ENCODE measurements at regions not wholly inside any gene's neighbourhood (a gene's known extent, or its start where the extent isn't known, plus 50 kb on each side); places are given as distances from the start of the nearest gene placed in this dataset.

DNA sequence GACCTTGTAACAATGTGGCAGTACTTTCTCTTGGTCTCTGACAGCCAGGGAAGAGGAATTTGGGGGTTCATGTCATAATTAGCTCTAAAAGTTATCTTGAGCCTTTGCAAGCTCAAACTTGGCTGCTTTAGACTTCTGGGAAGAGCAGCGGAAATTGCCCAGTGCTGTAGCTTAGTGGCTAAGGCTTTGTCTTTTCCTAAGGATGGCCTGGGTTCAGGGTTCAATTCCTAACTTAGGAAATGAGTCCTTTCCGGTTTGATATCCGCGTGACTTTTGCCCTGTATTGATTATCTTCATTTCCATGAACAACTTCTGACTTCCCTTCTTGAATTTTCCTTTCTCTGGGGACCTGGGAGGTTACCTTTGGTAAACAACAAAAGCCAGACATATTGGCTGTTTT, 961.0 kb downstream of the CNTNAP5 start:
- TF ChIP-seq, protein P1, sequence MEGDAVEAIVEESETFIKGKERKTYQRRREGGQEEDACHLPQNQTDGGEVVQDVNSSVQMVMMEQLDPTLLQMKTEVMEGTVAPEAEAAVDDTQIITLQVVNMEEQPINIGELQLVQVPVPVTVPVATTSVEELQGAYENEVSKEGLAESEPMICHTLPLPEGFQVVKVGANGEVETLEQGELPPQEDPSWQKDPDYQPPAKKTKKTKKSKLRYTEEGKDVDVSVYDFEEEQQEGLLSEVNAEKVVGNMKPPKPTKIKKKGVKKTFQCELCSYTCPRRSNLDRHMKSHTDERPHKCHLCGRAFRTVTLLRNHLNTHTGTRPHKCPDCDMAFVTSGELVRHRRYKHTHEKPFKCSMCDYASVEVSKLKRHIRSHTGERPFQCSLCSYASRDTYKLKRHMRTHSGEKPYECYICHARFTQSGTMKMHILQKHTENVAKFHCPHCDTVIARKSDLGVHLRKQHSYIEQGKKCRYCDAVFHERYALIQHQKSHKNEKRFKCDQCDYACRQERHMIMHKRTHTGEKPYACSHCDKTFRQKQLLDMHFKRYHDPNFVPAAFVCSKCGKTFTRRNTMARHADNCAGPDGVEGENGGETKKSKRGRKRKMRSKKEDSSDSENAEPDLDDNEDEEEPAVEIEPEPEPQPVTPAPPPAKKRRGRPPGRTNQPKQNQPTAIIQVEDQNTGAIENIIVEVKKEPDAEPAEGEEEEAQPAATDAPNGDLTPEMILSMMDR (conservative IDR thresholded peaks at IDR 0.05; ENCODE audit: low read length), result no peak
- no peak for TF ChIP-seq EZH2phosphoT487 (IDR thresholded peaks at IDR 0.05; ENCODE audit: borderline replicate concordance)

Data from Loucy (cell line).